ENCODE measurements at regions not wholly inside any gene's neighbourhood (a gene's known extent, or its start where the extent isn't known, plus 50 kb on each side); places are given as distances from the start of the nearest gene placed in this dataset.
A peak's percentile ranks its signal among the peaks of the same experiment; 100 is the strongest.
"Not testable (repeated sequence)": the region's sequence is repeated elsewhere in the genome, so short reads cannot be mapped to it uniquely, and the experiment has no call there.

GRCh38 chr12:75882421-75882820, 149.2 kb downstream of the PHLDA1 start:
- no peak for DNase-seq (ENCODE audit: low read depth)
- in situ Hi-C loops (cut with HindIII; ENCODE audit: low pct_unique_long_range_greater_than_20kb, low sequenced_read_pairs): no loop called here

- DNase-seq (ENCODE audit: low read depth): no peak
- in situ Hi-C loops (cut with HindIII; ENCODE audit: low pct_unique_long_range_greater_than_20kb, low sequenced_read_pairs): no loop called here
Observed at GRCh38 chr12:75881920-75882319, 149.7 kb downstream of the PHLDA1 start.

- in situ Hi-C loops (cut with HindIII; ENCODE audit: low pct_unique_long_range_greater_than_20kb, low sequenced_read_pairs): no loop called here
- DNase-seq (ENCODE audit: low read depth): no peak
Observed at GRCh38 chr12:75877763-75878621, 153.6 kb downstream of the PHLDA1 start.

- in situ Hi-C loops (cut with HindIII; ENCODE audit: low pct_unique_long_range_greater_than_20kb, low sequenced_read_pairs): no loop called here
- DNase-seq (ENCODE audit: low read depth): no peak
Observed at GRCh38 chr12:75876832-75877762, 154.5 kb downstream of the PHLDA1 start.

GRCh38 chr12:75874441-75874840, 157.1 kb downstream of the PHLDA1 start:
- DNase-seq (ENCODE audit: low read depth): no peak
- in situ Hi-C loops (cut with HindIII; ENCODE audit: low pct_unique_long_range_greater_than_20kb, low sequenced_read_pairs): no loop called here

- in situ Hi-C loops (cut with HindIII; ENCODE audit: low pct_unique_long_range_greater_than_20kb, low sequenced_read_pairs): no loop called here
- no peak for DNase-seq (ENCODE audit: low read depth)
Observed at GRCh38 chr12:75872762-75873161, 158.8 kb downstream of the PHLDA1 start.

GRCh38 chr12:75870878-75871277, 160.7 kb downstream of the PHLDA1 start:
- DNase-seq (ENCODE audit: low read depth): no peak
- in situ Hi-C loops (cut with HindIII; ENCODE audit: low pct_unique_long_range_greater_than_20kb, low sequenced_read_pairs): no loop called here

- no peak for DNase-seq (ENCODE audit: low read depth)
Observed at GRCh38 chr12:75868501-75868900, 163.1 kb downstream of the PHLDA1 start.

GRCh38 chr12:75865315-75865714, 166.3 kb downstream of the PHLDA1 start:
- no peak for DNase-seq (ENCODE audit: low read depth)
- in situ Hi-C loops (cut with HindIII; ENCODE audit: low pct_unique_long_range_greater_than_20kb, low sequenced_read_pairs): no loop called here

More at GRCh38 chr12:75868501-75868900, 163.1 kb downstream of the PHLDA1 start:
- in situ Hi-C loops (cut with HindIII; ENCODE audit: low pct_unique_long_range_greater_than_20kb, low sequenced_read_pairs): no loop called here

GRCh38 chr12:75864161-75864560, 167.4 kb downstream of the PHLDA1 start:
- in situ Hi-C loops (cut with HindIII; ENCODE audit: low pct_unique_long_range_greater_than_20kb, low sequenced_read_pairs): no loop called here
- DNase-seq (ENCODE audit: low read depth): no peak

- in situ Hi-C loops (cut with HindIII; ENCODE audit: low pct_unique_long_range_greater_than_20kb, low sequenced_read_pairs): no loop called here
Observed at GRCh38 chr12:75863533-75863932, 168.0 kb downstream of the PHLDA1 start.

GRCh38 chr12:75862692-75863471, 168.7 kb downstream of the PHLDA1 start:
- in situ Hi-C loops (cut with HindIII; ENCODE audit: low pct_unique_long_range_greater_than_20kb, low sequenced_read_pairs): no loop called here
- peak; percentile 46 for DNase-seq (ENCODE audit: low read depth)

More at GRCh38 chr12:75863533-75863932, 168.0 kb downstream of the PHLDA1 start:
- DNase-seq (ENCODE audit: low read depth): no peak

GRCh38 chr12:75859868-75860267, 171.7 kb downstream of the PHLDA1 start:
- DNase-seq (ENCODE audit: low read depth): no peak
- in situ Hi-C loops (cut with HindIII; ENCODE audit: low pct_unique_long_range_greater_than_20kb, low sequenced_read_pairs): no loop called here

GRCh38 chr12:75856235-75856634, 175.3 kb downstream of the PHLDA1 start:
- no peak for DNase-seq (ENCODE audit: low read depth)
- in situ Hi-C loops (cut with HindIII; ENCODE audit: low pct_unique_long_range_greater_than_20kb, low sequenced_read_pairs): no loop called here

- no peak for DNase-seq (ENCODE audit: low read depth)
- in situ Hi-C loops (cut with HindIII; ENCODE audit: low pct_unique_long_range_greater_than_20kb, low sequenced_read_pairs): no loop called here
Observed at GRCh38 chr12:75855360-75855759, 176.2 kb downstream of the PHLDA1 start.

GRCh38 chr12:75854681-75855309, 176.8 kb downstream of the PHLDA1 start:
- DNase-seq (ENCODE audit: low read depth): no peak
- in situ Hi-C loops (cut with HindIII; ENCODE audit: low pct_unique_long_range_greater_than_20kb, low sequenced_read_pairs): no loop called here

GRCh38 chr12:75854137-75854536, 177.4 kb downstream of the PHLDA1 start:
- DNase-seq (ENCODE audit: low read depth); in situ Hi-C loops (cut with HindIII; ENCODE audit: low pct_unique_long_range_greater_than_20kb, low sequenced_read_pairs): not testable (repeated sequence)

- in situ Hi-C loops (cut with HindIII; ENCODE audit: low pct_unique_long_range_greater_than_20kb, low sequenced_read_pairs): no loop called here
Observed at GRCh38 chr12:75853626-75854025, 177.9 kb downstream of the PHLDA1 start.

More at GRCh38 chr12:75853626-75854025, 177.9 kb downstream of the PHLDA1 start:
- no peak for DNase-seq (ENCODE audit: low read depth)
